ENCODE measurements at regions not wholly inside any gene's neighbourhood (a gene's known extent, or its start where the extent isn't known, plus 50 kb on each side); places are given as distances from the start of the nearest gene placed in this dataset.

- TF ChIP-seq CTCF (IDR thresholded peaks at IDR 0.05; ENCODE audit: low read depth, low read length) = no peak
- DNase-seq (ENCODE audit: low read depth in 2 of 2) = no peak
- H3K4me3 ChIP-seq (replicated peaks in 1 of 2; ENCODE audit: low read depth in 2 of 2, low read length in 2 of 2) = no peak overlapping the region
Measured at GRCh38 chr14:58850011-58850410, 212.2 kb downstream of the DACT1 start.

GRCh38 chr14:58861586-58861985 lies 223.8 kb downstream of the DACT1 start:
- peak in 1 of 2 donors; percentile 28 for DNase-seq (ENCODE audit: low read depth in 2 of 2)
- TF ChIP-seq CTCF (IDR thresholded peaks at IDR 0.05; ENCODE audit: low read depth, low read length) = no peak
- H3K4me3 ChIP-seq (replicated peaks in 1 of 2; ENCODE audit: low read depth in 2 of 2, low read length in 2 of 2) = no peak overlapping the region

GRCh38 chr14:58862416-58863160 lies 224.8 kb downstream of the DACT1 start:
- DNase-seq (ENCODE audit: low read depth in 2 of 2) = no peak
- no peak for TF ChIP-seq CTCF (IDR thresholded peaks at IDR 0.05; ENCODE audit: low read depth, low read length)
- H3K4me3 ChIP-seq (replicated peaks in 1 of 2; ENCODE audit: low read depth in 2 of 2, low read length in 2 of 2) = no peak overlapping the region

- no peak for DNase-seq (ENCODE audit: low read depth in 2 of 2)
- no peak overlapping the region for H3K4me3 ChIP-seq (replicated peaks in 1 of 2; ENCODE audit: low read depth in 2 of 2, low read length in 2 of 2)
- no peak for TF ChIP-seq CTCF (IDR thresholded peaks at IDR 0.05; ENCODE audit: low read depth, low read length)
Measured at GRCh38 chr14:58863661-58864345, 226.0 kb downstream of the DACT1 start.

- TF ChIP-seq CTCF (IDR thresholded peaks at IDR 0.05; ENCODE audit: low read depth, low read length) = no peak
- DNase-seq (ENCODE audit: low read depth in 2 of 2) = peak; percentile 41 to 94
- H3K4me3 ChIP-seq (replicated peaks in 1 of 2; ENCODE audit: low read depth in 2 of 2, low read length in 2 of 2) = no peak overlapping the region
Measured at GRCh38 chr14:58864751-58865513, 227.2 kb downstream of the DACT1 start.

- DNase-seq (ENCODE audit: low read depth in 2 of 2) = peak; percentile 34 to 78
- no peak overlapping the region for H3K4me3 ChIP-seq (replicated peaks in 1 of 2; ENCODE audit: low read depth in 2 of 2, low read length in 2 of 2)
- no peak for TF ChIP-seq CTCF (IDR thresholded peaks at IDR 0.05; ENCODE audit: low read depth, low read length)
Measured at GRCh38 chr14:58865514-58866281, 227.9 kb downstream of the DACT1 start.

Measured in cardiac fibroblast (primary cell).